GM23248 (cell line): ENCODE measurements at regions not wholly inside any gene's neighbourhood (a gene's known extent, or its start where the extent isn't known, plus 50 kb on each side); places are given as distances from the start of the nearest gene placed in this dataset. TPM values are rescaled to one million over a fixed set of nuclear protein-coding genes. Genes with fewer than 3 reads are reported as not detected.
A peak's percentile ranks its signal among the peaks of the same experiment; 100 is the strongest.
"Not testable (repeated sequence)": the region's sequence is repeated elsewhere in the genome, so short reads cannot be mapped to it uniquely, and the experiment has no call there.

Experiments used
- DNase-seq: peaks from one replicate; pipeline ENCODE4 v3.0.0-alpha.2; 2015
- H2AFZ ChIP-seq: fragments of 200-600 bp; sonication (generic); 2 replicates; pipeline ENCODE4 v1.6.1; 2016; ENCODE audit warnings: antibody characterized with exemption
- H3F3A ChIP-seq: fragments of 200-600 bp; sonication (generic); 2 replicates; pipeline ENCODE4 v1.6.1; 2016; ENCODE audit warnings: mild to moderate bottlenecking, antibody characterized with exemption, mixed run types; ENCODE audit not compliant: insufficient read depth
- H3K27ac ChIP-seq: fragments of 200-600 bp; sonication (generic); 2 replicates; pipeline ENCODE4 v1.5.1; 2016; ENCODE audit warnings: mild to moderate bottlenecking
- H3K27me3 ChIP-seq: fragments of 200-600 bp; sonication (generic); replicated peaks from 2 replicates; pipeline ENCODE4 v1.6.1; 2016; ENCODE audit warnings: mild to moderate bottlenecking; ENCODE audit not compliant: insufficient read depth
- H3K36me3 ChIP-seq: fragments of 200-600 bp; sonication (generic); 2 replicates; pipeline ENCODE4 v1.6.1; 2016; ENCODE audit warnings: low read depth, mild to moderate bottlenecking
- H3K4me1 ChIP-seq: fragments of 200-600 bp; sonication (generic); 2 replicates; pipeline ENCODE4 v1.6.1; 2016; ENCODE audit warnings: mild to moderate bottlenecking; ENCODE audit not compliant: insufficient read depth
- H3K4me2 ChIP-seq: fragments of 200-600 bp; sonication (generic); one replicate; pipeline ENCODE4 v1.6.1; 2016; ENCODE audit warnings: mild to moderate bottlenecking; ENCODE audit not compliant: unreplicated experiment
- H3K4me3 ChIP-seq: fragments of 200-600 bp; sonication (generic); 2 replicates; pipeline ENCODE4 v1.5.1; 2016; ENCODE audit warnings: mild to moderate bottlenecking
- H3K79me2 ChIP-seq: fragments of 200-600 bp; sonication (generic); 2 replicates; pipeline ENCODE4 v1.6.1; 2016; ENCODE audit warnings: mild to moderate bottlenecking; ENCODE audit not compliant: insufficient read depth
- H3K9ac ChIP-seq: fragments of 200-600 bp; sonication (generic); 2 replicates; pipeline ENCODE4 v1.6.1; 2016; ENCODE audit warnings: mild to moderate bottlenecking
- H3K9me2 ChIP-seq: fragments of 200-600 bp; sonication (generic); 2 replicates; pipeline ENCODE4 v1.6.1; 2016; ENCODE audit warnings: mixed run types, mild to moderate bottlenecking, moderate library complexity; ENCODE audit not compliant: insufficient read depth
- H3K9me3 ChIP-seq: fragments of 200-600 bp; sonication (generic); one replicate; pipeline ENCODE4 v1.6.1; 2017; ENCODE audit warnings: low read depth
- H4K20me1 ChIP-seq: fragments of 200-600 bp; sonication (generic); 2 replicates; pipeline ENCODE4 v1.6.0; 2016; ENCODE audit not compliant: insufficient read depth
- EZH2 ChIP-seq: fragments of 200-600 bp; sonication (generic); IDR thresholded peaks from 2 replicates; pipeline ENCODE4 v1.6.1; 2018; ENCODE audit warnings: antibody characterized with exemption, mild to moderate bottlenecking; ENCODE audit not compliant: insufficient read depth, poor library complexity, severe bottlenecking
- EZH2phosphoT487 ChIP-seq: fragments of 200-600 bp; sonication (generic); IDR thresholded peaks from 2 replicates; pipeline ENCODE4 v1.6.1; 2018; ENCODE audit warnings: antibody characterized with exemption, moderate library complexity, mild to moderate bottlenecking, low read depth; ENCODE audit not compliant: insufficient read depth
- WGBS, 2 experiments: methylation state at CpG; one replicate each; pipeline ENCODE4 v1.1.6; 2015 to 2017; ENCODE audit warnings: low lambda C conversion rate in 2 of 2, low coverage in 1 of 2; ENCODE audit errors: missing lambda C conversion rate in 2 of 2; 5-methylcytosine and 5-hydroxymethylcytosine counted together
- in situ Hi-C: fragments of 300-500 bp; cut with MboI; formaldehyde crosslinking; loops from 2 replicates; pipeline ENCODE4 v1.15.0; 2020
- small RNA-seq: library from RNA; depleted of rRNA; stranded (forward); fragments of <200 nt; gene quantifications from one replicate; pipeline ENCODE3, GENCODE V24; 2014; ENCODE audit warnings: low read depth, low replicate concordance

DNA sequence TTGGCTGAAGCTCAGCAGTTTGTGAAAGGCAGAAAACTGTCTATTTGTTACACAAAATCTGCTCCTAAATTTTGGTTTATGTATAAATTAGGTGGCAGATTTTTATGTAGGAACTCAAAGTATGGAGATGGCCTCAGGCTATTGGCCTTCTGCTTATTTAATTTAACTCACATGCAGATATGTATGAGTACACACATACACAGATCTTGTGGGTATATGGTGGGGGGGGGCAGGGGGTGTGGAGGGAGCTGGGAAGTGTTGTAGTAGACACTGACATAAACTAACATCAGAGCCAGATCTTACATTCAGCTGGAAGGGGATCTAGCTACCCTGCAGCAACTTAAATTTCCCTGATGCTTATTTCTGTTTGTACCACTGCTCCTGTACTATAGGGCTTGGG is 170.8 kb downstream of the EPM2A start:
- TF ChIP-seq EZH2 (no peak), EZH2phosphoT487 (no peak)
- Histone ChIP-seq H3K9ac (no peak overlapping the region), H3K9me3 (no peaks in the 10 kb centered on the region), H3K79me2 (no peaks in the 10 kb centered on the region), H3K4me1 (no peaks in the 10 kb centered on the region), H3K27me3 (no peaks in the 10 kb centered on the region), H3F3A (no peaks in the 10 kb centered on the region), H2AFZ (no peak overlapping the region), H3K27ac (no peak overlapping the region), H4K20me1 (no peaks in the 10 kb centered on the region), H3K4me3 (no peak overlapping the region), H3K36me3 (no peaks in the 10 kb centered on the region), H3K4me2 (no peak overlapping the region), H3K9me2 (no peaks in the 10 kb centered on the region)
- in situ Hi-C loops, result no loop called here
- DNase-seq, result no peak

- Histone ChIP-seq H3K4me1 (no peaks in the 10 kb centered on the region), H2AFZ (no peak overlapping the region), H3K4me3 (no peak overlapping the region), H3F3A (no peaks in the 10 kb centered on the region), H3K9me3 (no peaks in the 10 kb centered on the region), H3K4me2 (no peak overlapping the region), H3K27me3 (no peaks in the 10 kb centered on the region), H3K9me2 (no peaks in the 10 kb centered on the region), H3K36me3 (no peaks in the 10 kb centered on the region), H3K9ac (no peak overlapping the region), H3K79me2 (no peaks in the 10 kb centered on the region), H4K20me1 (no peaks in the 10 kb centered on the region), H3K27ac (no peak overlapping the region)
- TF ChIP-seq EZH2phosphoT487 (no peak), EZH2 (no peak)
- in situ Hi-C loops, result no loop called here
- no peak for DNase-seq
- WGBS, 2 experiments, result 53 to 54% methylated on average over 1 of the region's 1 CpG
Observed at GRCh38 chr6:145567684-145568252, 167.6 kb downstream of the EPM2A start.

- no peak overlapping the region for H3K4me2 ChIP-seq
- H3K79me2 ChIP-seq, result no peaks in the 10 kb centered on the region
- H3K9me3 ChIP-seq, result no peaks in the 10 kb centered on the region
- no peaks in the 10 kb centered on the region for H3K4me1 ChIP-seq
- 35 to 40% methylated on average over 3 of the region's 3 CpGs for WGBS, 2 experiments
- H4K20me1 ChIP-seq, result no peaks in the 10 kb centered on the region
- H3K36me3 ChIP-seq, result no peaks in the 10 kb centered on the region
- H3K27ac ChIP-seq, result no peak overlapping the region
- peak; percentile 20 for DNase-seq
- in situ Hi-C loops, result no loop called here
- no peak overlapping the region for H3K4me3 ChIP-seq
- H3K9me2 ChIP-seq, result no peaks in the 10 kb centered on the region
- TF ChIP-seq EZH2phosphoT487, result no peak
- TF ChIP-seq EZH2, result no peak
- no peak overlapping the region for H2AFZ ChIP-seq
- no peak overlapping the region for H3K9ac ChIP-seq
- H3K27me3 ChIP-seq, result no peaks in the 10 kb centered on the region
- no peaks in the 10 kb centered on the region for H3F3A ChIP-seq
Observed at GRCh38 chr6:145569140-145569539, 166.2 kb downstream of the EPM2A start.

DNA sequence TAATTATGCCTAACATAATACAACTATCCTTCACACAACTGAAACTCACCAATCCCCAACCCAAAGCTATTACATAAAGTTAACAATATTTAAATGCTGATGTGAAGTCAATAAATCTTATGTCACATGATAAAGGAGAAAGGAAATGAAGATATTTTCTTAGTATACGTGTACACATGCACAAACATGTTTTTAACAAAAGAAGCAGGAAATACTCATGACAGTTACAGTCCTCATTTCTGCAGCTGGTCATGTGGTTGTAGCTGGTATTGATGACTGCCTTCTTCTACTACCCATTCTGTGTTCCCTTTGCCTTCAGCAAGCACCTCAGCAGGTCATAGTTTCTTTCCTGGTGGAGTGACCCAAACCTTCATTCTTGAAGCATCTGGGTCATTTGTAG is 165.0 kb downstream of the EPM2A start:
- H3K9me3 ChIP-seq, H3K36me3 ChIP-seq, H3K27me3 ChIP-seq, H2AFZ ChIP-seq, H4K20me1 ChIP-seq, H3K9ac ChIP-seq, DNase-seq, H3K27ac ChIP-seq, H3K79me2 ChIP-seq, H3K4me2 ChIP-seq, H3K9me2 ChIP-seq, H3K4me3 ChIP-seq, in situ Hi-C loops, H3F3A ChIP-seq, H3K4me1 ChIP-seq: not testable (repeated sequence)
- WGBS, 2 experiments, result 4 to 5% methylated on average over 1 of the region's 1 CpG

- H3K4me2 ChIP-seq, H3K36me3 ChIP-seq, H4K20me1 ChIP-seq, H3F3A ChIP-seq, H3K27ac ChIP-seq, H3K9ac ChIP-seq, DNase-seq, H3K4me3 ChIP-seq, H3K4me1 ChIP-seq, in situ Hi-C loops, H2AFZ ChIP-seq, H3K27me3 ChIP-seq, H3K9me2 ChIP-seq, H3K79me2 ChIP-seq, H3K9me3 ChIP-seq: not testable (repeated sequence)
- 80 to 82% methylated on average over 1 of the region's 1 CpG for WGBS, 2 experiments
Observed at GRCh38 chr6:145574269-145574668, 161.1 kb downstream of the EPM2A start.

Small RNAs in the stretch of these regions (small RNA-seq; reads per million reads assigned to genes)
- not detected for gene RNU1-33P
